B cell (primary cell): ENCODE measurements at regions not wholly inside any gene's neighbourhood (a gene's known extent, or its start where the extent isn't known, plus 50 kb on each side); places are given as distances from the start of the nearest gene placed in this dataset.

ENCODE experiments used
- ATAC-seq: fragments of 200-7000 bp; cut with Tn5 transposase; one replicate; pipeline ENCODE4 v1.10.0; 2021; ENCODE audit warnings: low read depth, mild to moderate bottlenecking, moderate number of reproducible peaks, moderate library complexity
- CTCF ChIA-PET: fragments of 350-600 bp; sonication (Branson Sonifier 250); formaldehyde crosslinking; loops from one replicate; lab custom pipeline; 2021; ENCODE audit warnings: antibody characterized with exemption, inconsistent platforms; lab: Charles Lee
- POLR2A ChIA-PET: fragments of 350-600 bp; sonication (Branson Sonifier 250); formaldehyde crosslinking; loops from one replicate; lab custom pipeline; 2021; ENCODE audit warnings: antibody characterized with exemption; lab: Charles Lee
- DNase-seq: peaks from one replicate; pipeline ENCODE4 v3.0.0; 2013
- H2AFZ ChIP-seq: 2 replicates; pipeline ENCODE4 v1.6.1; 2012; ENCODE audit warnings: mild to moderate bottlenecking, low read depth, low read length; ENCODE audit not compliant: insufficient read depth, poor library complexity, severe bottlenecking
- H3K27ac ChIP-seq, 2 donors: 1 replicate in 1 of 2; 2 replicates in 1 of 2; pipeline ENCODE4 v1.5.1; 2012 to 2013; ENCODE audit warnings: low read length in 2 of 2, mild to moderate bottlenecking in 2 of 2, moderate library complexity in 1 of 2
- H3K27me3 ChIP-seq, 4 experiments: fragments of 200-600 bp in 1 of 4; sonication (generic) in 1 of 4; replicated peaks in 1 of 4; 1 replicate in 2 of 4; 2 replicates in 2 of 4; pipeline versions ENCODE4 v1.6.1 to v1.7.0; 2013 to 2016; ENCODE audit warnings: low read length in 3 of 4, mild to moderate bottlenecking in 2 of 4, mixed read lengths in 1 of 4, moderate library complexity in 1 of 4; ENCODE audit not compliant: insufficient read depth in 4 of 4, control insufficient read depth in 3 of 4; ENCODE audit errors: control extremely low read depth in 1 of 4
- H3K36me3 ChIP-seq, 2 experiments: replicated peaks in 1 of 2; 1 replicate in 1 of 2; 2 replicates in 1 of 2; pipeline versions ENCODE4 v1.6.1 to v1.7.1; 2013; ENCODE audit warnings: low read length in 1 of 2; ENCODE audit not compliant: insufficient read depth in 2 of 2, control insufficient read depth in 1 of 2; ENCODE audit errors: control extremely low read depth in 1 of 2, extremely low read depth in 1 of 2
- H3K4me1 ChIP-seq, 2 donors: fragments of 200-600 bp in 1 of 2; sonication (generic) in 1 of 2; 1 replicate in 1 of 2; 2 replicates in 1 of 2; pipeline versions ENCODE4 v1.5.1 to v1.6.1; 2013 to 2017; ENCODE audit warnings: low read length in 2 of 2; ENCODE audit not compliant: control insufficient read depth in 2 of 2, insufficient read depth in 2 of 2
- H3K4me2 ChIP-seq: replicated peaks from 2 replicates; pipeline ENCODE3; 2012; ENCODE audit warnings: mild to moderate bottlenecking, low read depth, low read length; ENCODE audit not compliant: poor library complexity, severe bottlenecking
- H3K4me3 ChIP-seq, 5 experiments: fragments of 200-600 bp in 1 of 5; sonication (generic) in 1 of 5; 1 replicate in 3 of 5; 2 replicates in 2 of 5; pipeline versions ENCODE4 v1.5.1 to v1.7.0; 2011 to 2016; ENCODE audit warnings: low read length in 4 of 5, mild to moderate bottlenecking in 4 of 5, low read depth in 2 of 5, control low read depth in 1 of 5, moderate library complexity in 1 of 5; ENCODE audit not compliant: insufficient read depth in 1 of 5; ENCODE audit errors: control extremely low read depth in 1 of 5, extremely low read depth in 1 of 5
- H3K79me2 ChIP-seq: fragments of 200-600 bp; sonication (generic); one replicate; pipeline ENCODE4 v1.6.0; 2016; ENCODE audit warnings: low read length; ENCODE audit not compliant: control insufficient read depth, insufficient read depth
- H3K9ac ChIP-seq: fragments of 200-600 bp; sonication (generic); 2 replicates; pipeline ENCODE4 v1.6.1; 2017; ENCODE audit warnings: mild to moderate bottlenecking, low read length, moderate library complexity
- H3K9me3 ChIP-seq, 3 donors: one replicate each; pipeline versions ENCODE4 v1.6.1 to v1.7.1; 2013; ENCODE audit warnings: low read length in 2 of 3; ENCODE audit not compliant: control insufficient read depth in 2 of 3, insufficient read depth in 1 of 3; ENCODE audit errors: control extremely low read depth in 1 of 3
- H4K20me1 ChIP-seq: 2 replicates; pipeline ENCODE4 v1.6.0; 2012; ENCODE audit warnings: mild to moderate bottlenecking, low read length; ENCODE audit not compliant: insufficient read depth, control insufficient read depth, poor library complexity, severe bottlenecking
- H3K27ac Mint-ChIP-seq: one replicate; pipeline ENCODE4 v1.8.0; 2021; ENCODE audit warnings: mixed read lengths
- H3K27me3 Mint-ChIP-seq: one replicate; pipeline ENCODE4 v1.8.0; 2021; ENCODE audit warnings: mixed read lengths
- H3K4me1 Mint-ChIP-seq: one replicate; pipeline ENCODE4 v1.8.0; 2021; ENCODE audit warnings: mixed read lengths
- H3K4me3 Mint-ChIP-seq: one replicate; pipeline ENCODE4 v1.8.0; 2021; ENCODE audit warnings: mixed read lengths
- H3K9me3 Mint-ChIP-seq: one replicate; pipeline ENCODE4 v1.8.0; 2022; ENCODE audit warnings: mixed read lengths; ENCODE audit not compliant: insufficient read depth
- EZH2 ChIP-seq: IDR thresholded peaks from 2 replicates; pipeline ENCODE4 v1.6.1; 2012; ENCODE audit warnings: borderline replicate concordance, low read depth, mild to moderate bottlenecking, moderate library complexity, low read length; ENCODE audit not compliant: insufficient read depth, poor library complexity, severe bottlenecking
- WGBS: methylation state at CpG from one replicate; pipeline ENCODE4 v1.1.5; 2013; ENCODE audit warnings: missing lambda C conversion rate; ENCODE audit not compliant: insufficient coverage; 5-methylcytosine and 5-hydroxymethylcytosine counted together
- intact Hi-C: fragments of 100-400 bp; cut with micrococcal nuclease; formaldehyde crosslinking; loops from one replicate; pipeline ENCODE4 v1.10.0; 2022
- TF ChIP-seq, protein P1 (sequence below): fragments of 200-600 bp; IDR thresholded peaks from one replicate; pipeline ENCODE4 v1.8.0; 2022; ENCODE audit warnings: antibody characterized with exemption, mild to moderate bottlenecking

DNA sequence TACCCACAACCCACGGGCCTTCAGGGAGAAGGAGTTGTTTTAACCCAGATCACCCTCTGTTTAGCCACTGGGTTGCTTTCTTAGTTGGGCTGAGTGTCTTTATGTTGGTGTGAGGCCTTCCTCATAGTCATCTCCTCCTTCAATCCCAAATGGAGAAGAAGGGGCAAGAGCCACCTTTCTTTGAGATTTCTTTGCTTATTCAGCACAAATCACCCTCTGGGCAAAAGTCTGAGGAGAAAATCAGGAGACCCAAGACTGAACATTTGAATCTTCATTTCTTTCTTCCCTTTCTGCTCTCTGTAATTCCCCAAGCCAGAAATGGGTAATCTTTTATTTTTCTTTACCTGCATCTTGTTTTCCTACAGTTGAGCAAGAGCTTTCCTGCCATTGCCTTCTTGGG lies 329.0 kb downstream of the TLE4 start:
- TF ChIP-seq EZH2 = no peak
- TF ChIP-seq, protein P1, sequence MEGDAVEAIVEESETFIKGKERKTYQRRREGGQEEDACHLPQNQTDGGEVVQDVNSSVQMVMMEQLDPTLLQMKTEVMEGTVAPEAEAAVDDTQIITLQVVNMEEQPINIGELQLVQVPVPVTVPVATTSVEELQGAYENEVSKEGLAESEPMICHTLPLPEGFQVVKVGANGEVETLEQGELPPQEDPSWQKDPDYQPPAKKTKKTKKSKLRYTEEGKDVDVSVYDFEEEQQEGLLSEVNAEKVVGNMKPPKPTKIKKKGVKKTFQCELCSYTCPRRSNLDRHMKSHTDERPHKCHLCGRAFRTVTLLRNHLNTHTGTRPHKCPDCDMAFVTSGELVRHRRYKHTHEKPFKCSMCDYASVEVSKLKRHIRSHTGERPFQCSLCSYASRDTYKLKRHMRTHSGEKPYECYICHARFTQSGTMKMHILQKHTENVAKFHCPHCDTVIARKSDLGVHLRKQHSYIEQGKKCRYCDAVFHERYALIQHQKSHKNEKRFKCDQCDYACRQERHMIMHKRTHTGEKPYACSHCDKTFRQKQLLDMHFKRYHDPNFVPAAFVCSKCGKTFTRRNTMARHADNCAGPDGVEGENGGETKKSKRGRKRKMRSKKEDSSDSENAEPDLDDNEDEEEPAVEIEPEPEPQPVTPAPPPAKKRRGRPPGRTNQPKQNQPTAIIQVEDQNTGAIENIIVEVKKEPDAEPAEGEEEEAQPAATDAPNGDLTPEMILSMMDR = no peak
- no peak overlapping the region for H3K9ac ChIP-seq
- H2AFZ ChIP-seq = no peak overlapping the region
- H3K4me2 ChIP-seq = no peak overlapping the region
- H3K4me3 Mint-ChIP-seq = no peak overlapping the region
- no peak overlapping the region for H3K27ac Mint-ChIP-seq
- ATAC-seq (no peak), DNase-seq (no peak)
- H3K4me3 ChIP-seq = no peak overlapping the region
- H3K36me3 ChIP-seq = no peaks in the 10 kb centered on the region
- H3K27ac ChIP-seq = no peak overlapping the region
- no peaks in the 10 kb centered on the region for H3K27me3 ChIP-seq
- ChIA-PET POLR2A (no interaction called here), CTCF (no interaction called here)
- H3K27me3 Mint-ChIP-seq = no peaks in the 10 kb centered on the region
- intact Hi-C loops = no loop called here
- peaks cover 1% of the 10 kb centered on the region for H3K4me1 Mint-ChIP-seq
- H4K20me1 ChIP-seq = no peaks in the 10 kb centered on the region
- no CpG with 5 or more reads among the region's 1 CpG for WGBS
- H3K9me3 Mint-ChIP-seq = no peaks in the 10 kb centered on the region
- no peaks in the 10 kb centered on the region for H3K79me2 ChIP-seq
- H3K4me1 ChIP-seq = no peaks in the 10 kb centered on the region
- no peaks in the 10 kb centered on the region for H3K9me3 ChIP-seq

DNA sequence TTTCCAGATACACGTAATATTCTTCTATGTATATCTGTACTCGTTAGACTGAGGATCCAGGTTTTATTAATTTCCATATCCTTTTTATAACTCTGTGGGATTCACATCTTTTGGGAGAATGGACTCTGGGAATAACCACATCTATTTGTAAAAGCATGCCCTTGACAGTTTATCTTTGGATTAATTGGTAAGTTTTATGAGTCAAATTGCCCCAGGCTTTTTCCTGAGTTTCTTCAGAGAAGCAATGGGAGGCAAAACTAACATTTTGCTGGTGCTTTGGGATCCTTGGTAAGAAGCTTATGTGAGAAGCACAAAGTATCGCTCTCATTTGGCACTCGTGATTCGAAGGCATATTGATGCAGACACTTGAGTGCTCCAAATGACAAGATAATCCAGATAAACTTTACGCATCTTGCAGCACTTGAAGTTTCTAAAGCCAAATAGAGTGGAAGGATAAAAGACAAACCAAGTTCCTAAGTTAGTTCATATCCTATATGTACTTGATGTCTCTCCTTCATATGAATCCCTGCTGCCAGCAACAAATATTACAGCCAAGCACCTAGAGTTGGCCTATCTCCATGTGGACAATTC lies 324.7 kb downstream of the TLE4 start:
- Mint-ChIP-seq H3K27me3 (no peaks in the 10 kb centered on the region), H3K4me3 (no peak overlapping the region), H3K27ac (no peak overlapping the region), H3K9me3 (no peaks in the 10 kb centered on the region), H3K4me1 (no peaks in the 10 kb centered on the region)
- H3K9ac ChIP-seq = no peak overlapping the region
- 98% methylated on average over 4 of the region's 6 CpGs for WGBS
- H3K27ac ChIP-seq = no peak overlapping the region
- no peak overlapping the region for H3K4me3 ChIP-seq
- no peaks in the 10 kb centered on the region for H4K20me1 ChIP-seq
- intact Hi-C loops = no loop called here
- H2AFZ ChIP-seq = no peak overlapping the region
- TF ChIP-seq EZH2 = no peak
- TF ChIP-seq, protein P1 = no peak
- no peaks in the 10 kb centered on the region for H3K79me2 ChIP-seq
- H3K4me1 ChIP-seq = no peaks in the 10 kb centered on the region
- CTCF ChIA-PET = no interaction called here
- H3K4me2 ChIP-seq = no peak overlapping the region
- H3K9me3 ChIP-seq = no peaks in the 10 kb centered on the region
- H3K36me3 ChIP-seq = no peaks in the 10 kb centered on the region
- POLR2A ChIA-PET = no interaction called here
- H3K27me3 ChIP-seq = no peaks in the 10 kb centered on the region
- ATAC-seq (no peak), DNase-seq (no peak)
